ENCODE measurements at regions not wholly inside any gene's neighbourhood (a gene's known extent, or its start where the extent isn't known, plus 50 kb on each side); places are given as distances from the start of the nearest gene placed in this dataset.

- in situ Hi-C loops (cut with MboI; ENCODE audit: low sequenced_read_pairs) = no loop called here
These were observed 69.9 kb upstream of the KLF7 start for GRCh38 chr2:207235621-207236020.

- in situ Hi-C loops (cut with MboI; ENCODE audit: low sequenced_read_pairs) = no loop called here
These were observed 70.6 kb upstream of the KLF7 start for GRCh38 chr2:207236156-207236935.

GRCh38 chr2:207238831-207239701 lies 73.3 kb upstream of the KLF7 start:
- in situ Hi-C loops (cut with MboI; ENCODE audit: low sequenced_read_pairs) = no loop called here

GRCh38 chr2:207239754-207240494 lies 74.2 kb upstream of the KLF7 start:
- in situ Hi-C loops (cut with MboI; ENCODE audit: low sequenced_read_pairs) = no loop called here

- in situ Hi-C loops (cut with MboI; ENCODE audit: low sequenced_read_pairs) = no loop called here
These were observed 74.9 kb upstream of the KLF7 start for GRCh38 chr2:207240649-207241048.

- in situ Hi-C loops (cut with MboI; ENCODE audit: low sequenced_read_pairs) = no loop called here
These were observed 75.5 kb upstream of the KLF7 start for GRCh38 chr2:207241198-207241597.

- in situ Hi-C loops (cut with MboI; ENCODE audit: low sequenced_read_pairs) = no loop called here
These were observed 77.9 kb upstream of the KLF7 start for GRCh38 chr2:207243601-207244000.

GRCh38 chr2:207244971-207245925 lies 79.5 kb upstream of the KLF7 start:
- in situ Hi-C loops (cut with MboI; ENCODE audit: low sequenced_read_pairs) = no loop called here

- in situ Hi-C loops (cut with MboI; ENCODE audit: low sequenced_read_pairs) = no loop called here
These were observed 83.1 kb upstream of the KLF7 start for GRCh38 chr2:207248702-207249377.

GRCh38 chr2:207251022-207251421 lies 85.3 kb upstream of the KLF7 start:
- in situ Hi-C loops (cut with MboI; ENCODE audit: low sequenced_read_pairs) = no loop called here

GRCh38 chr2:207251573-207252192 lies 85.9 kb upstream of the KLF7 start:
- in situ Hi-C loops (cut with MboI; ENCODE audit: low sequenced_read_pairs) = no loop called here

- in situ Hi-C loops (cut with MboI; ENCODE audit: low sequenced_read_pairs) = no loop called here
These were observed 86.7 kb upstream of the KLF7 start for GRCh38 chr2:207252416-207252815.

- in situ Hi-C loops (cut with MboI; ENCODE audit: low sequenced_read_pairs) = no loop called here
These were observed 87.4 kb upstream of the KLF7 start for GRCh38 chr2:207252979-207253645.

GRCh38 chr2:207253666-207254345 lies 88.1 kb upstream of the KLF7 start:
- in situ Hi-C loops (cut with MboI; ENCODE audit: low sequenced_read_pairs) = no loop called here

- in situ Hi-C loops (cut with MboI; ENCODE audit: low sequenced_read_pairs) = no loop called here
These were observed 89.1 kb upstream of the KLF7 start for GRCh38 chr2:207254591-207255464.

GRCh38 chr2:207255565-207256470 lies 90.1 kb upstream of the KLF7 start:
- in situ Hi-C loops (cut with MboI; ENCODE audit: low sequenced_read_pairs) = no loop called here

All from HL-60/S4 treated with phorbol 12-myristate 13-acetate at 8.2 ng/mL for 4 days and 3 days (cell line).